WTC11 (cell line): ENCODE measurements at regions not wholly inside any gene's neighbourhood (a gene's known extent, or its start where the extent isn't known, plus 50 kb on each side); places are given as distances from the start of the nearest gene placed in this dataset.

Experiments used
- ATAC-seq: fragments of 200-7000 bp; cut with Tn5 transposase; 2 replicates; pipeline ENCODE4 v1.10.0; 2021; ENCODE audit warnings: mild to moderate bottlenecking, moderate library complexity
- CTCF ChIA-PET: fragments of 300-600 bp; sonication (Branson Sonifier 250); formaldehyde crosslinking; loops from one replicate; lab custom pipeline; 2021; ENCODE audit warnings: antibody characterized with exemption; lab: Charles Lee
- POLR2A ChIA-PET: fragments of 350-600 bp; sonication (Branson Sonifier 250); formaldehyde crosslinking; loops from one replicate; lab custom pipeline; 2021; ENCODE audit warnings: antibody characterized with exemption; lab: Charles Lee
- DNase-seq: peaks from one replicate; pipeline ENCODE4 v3.0.0; 2021; ENCODE audit warnings: low spot score
- H3K27ac Mint-ChIP-seq: 2 replicates; pipeline ENCODE4 v1.8.0; 2021; ENCODE audit warnings: mixed read lengths
- H3K27me3 Mint-ChIP-seq: 2 replicates; pipeline ENCODE4 v1.8.0; 2021; ENCODE audit warnings: low read depth, mild to moderate bottlenecking, moderate library complexity, mixed read lengths
- H3K36me3 Mint-ChIP-seq: 2 replicates; pipeline ENCODE4 v1.8.0; 2021; ENCODE audit warnings: mixed read lengths
- H3K4me1 Mint-ChIP-seq: 2 replicates; pipeline ENCODE4 v1.8.0; 2022; ENCODE audit warnings: mixed read lengths
- H3K4me3 Mint-ChIP-seq: 2 replicates; pipeline ENCODE4 v1.8.0; 2021; ENCODE audit warnings: mild to moderate bottlenecking, moderate library complexity, mixed read lengths
- H3K9me3 Mint-ChIP-seq: 2 replicates; pipeline ENCODE4 v1.8.0; 2021; ENCODE audit warnings: mixed read lengths
- ARID4B ChIP-seq: sonication (generic); formaldehyde crosslinking; IDR thresholded peaks from 2 replicates; pipeline ENCODE4 v1.8.0; 2023; ENCODE audit warnings: missing genetic modification reagents, mild to moderate bottlenecking, borderline replicate concordance
- E2F5 ChIP-seq: sonication (generic); formaldehyde crosslinking; IDR thresholded peaks from 2 replicates; pipeline ENCODE4 v1.8.1; 2022; ENCODE audit warnings: mild to moderate bottlenecking, moderate library complexity, missing genetic modification reagents
- ESRRA ChIP-seq: sonication (generic); formaldehyde crosslinking; IDR thresholded peaks from 2 replicates; pipeline ENCODE4 v1.8.1; 2022; ENCODE audit warnings: mild to moderate bottlenecking, missing genetic modification reagents, borderline replicate concordance
- FOXP1 ChIP-seq: sonication (generic); formaldehyde crosslinking; IDR thresholded peaks from 2 replicates; pipeline ENCODE4 v1.8.0; 2022; ENCODE audit warnings: missing genetic modification reagents, mild to moderate bottlenecking, moderate library complexity, borderline replicate concordance
- HMGA2 ChIP-seq: fragments of 250-450 bp; sonication (Bioruptor Pico); IDR thresholded peaks from 2 replicates; pipeline ENCODE4 v1.4.0; 2021; ENCODE audit warnings: mild to moderate bottlenecking, moderate library complexity
- IRF1 ChIP-seq: sonication (generic); formaldehyde crosslinking; IDR thresholded peaks from 2 replicates; pipeline ENCODE4 v1.8.0; 2023; ENCODE audit warnings: missing genetic modification reagents
- RELA ChIP-seq: sonication (generic); formaldehyde crosslinking; IDR thresholded peaks from 2 replicates; pipeline ENCODE4 v1.8.1; 2022; ENCODE audit warnings: missing genetic modification reagents, mild to moderate bottlenecking, borderline replicate concordance
- SMAD4 ChIP-seq: sonication (generic); formaldehyde crosslinking; IDR thresholded peaks from 2 replicates; pipeline ENCODE4 v1.8.0; 2022; ENCODE audit warnings: mild to moderate bottlenecking, missing genetic modification reagents
- TEAD1 ChIP-seq: sonication (generic); formaldehyde crosslinking; IDR thresholded peaks from 2 replicates; pipeline ENCODE4 v1.8.0; 2022; ENCODE audit warnings: mild to moderate bottlenecking, missing genetic modification reagents
- USF2 ChIP-seq: sonication (generic); formaldehyde crosslinking; IDR thresholded peaks from 2 replicates; pipeline ENCODE4 v1.8.1; 2023; ENCODE audit warnings: mild to moderate bottlenecking, missing genetic modification reagents, moderate library complexity
- ZMAT4 ChIP-seq: fragments of 250-450 bp; sonication (Bioruptor Pico); IDR thresholded peaks from 2 replicates; pipeline ENCODE4 v1.9.0; 2021; ENCODE audit warnings: mild to moderate bottlenecking
- ZNF281 ChIP-seq: sonication (generic); formaldehyde crosslinking; IDR thresholded peaks from 2 replicates; pipeline ENCODE4 v1.8.0; 2023; ENCODE audit warnings: mild to moderate bottlenecking, missing genetic modification reagents
- ZNF317 ChIP-seq: sonication (generic); formaldehyde crosslinking; IDR thresholded peaks from 2 replicates; pipeline ENCODE4 v1.8.1; 2023; ENCODE audit warnings: low read depth, mild to moderate bottlenecking, moderate library complexity, missing genetic modification reagents, borderline replicate concordance
- ZNF423 ChIP-seq: fragments of 250-450 bp; sonication (Bioruptor Pico); IDR thresholded peaks from 2 replicates; pipeline ENCODE4 v2.1.2; 2022; ENCODE audit warnings: mild to moderate bottlenecking, moderate library complexity
- ZSCAN18 ChIP-seq: fragments of 250-450 bp; sonication (Bioruptor Pico); IDR thresholded peaks from 2 replicates; pipeline ENCODE4 v2.1.2; 2022; ENCODE audit warnings: mild to moderate bottlenecking, moderate library complexity
- TF ChIP-seq, protein P1 (sequence below): fragments of 200-600 bp; IDR thresholded peaks from 2 replicates; pipeline ENCODE4 v1.8.0; 2022; ENCODE audit warnings: antibody characterized with exemption
- TF ChIP-seq, protein P2 (sequence below): sonication (generic); formaldehyde crosslinking; IDR thresholded peaks from 2 replicates; pipeline ENCODE4 v1.8.1; 2023; ENCODE audit warnings: mild to moderate bottlenecking, missing genetic modification reagents, borderline replicate concordance
- TF ChIP-seq, protein P3 (sequence below): sonication (generic); formaldehyde crosslinking; IDR thresholded peaks from 2 replicates; pipeline ENCODE4 v1.8.0; 2022; ENCODE audit warnings: mild to moderate bottlenecking, missing genetic modification reagents

- CTCF ChIA-PET: no interaction called here
- no peak for TF ChIP-seq IRF1 (CRISPR knock-in tag)
- TF ChIP-seq, protein P1, sequence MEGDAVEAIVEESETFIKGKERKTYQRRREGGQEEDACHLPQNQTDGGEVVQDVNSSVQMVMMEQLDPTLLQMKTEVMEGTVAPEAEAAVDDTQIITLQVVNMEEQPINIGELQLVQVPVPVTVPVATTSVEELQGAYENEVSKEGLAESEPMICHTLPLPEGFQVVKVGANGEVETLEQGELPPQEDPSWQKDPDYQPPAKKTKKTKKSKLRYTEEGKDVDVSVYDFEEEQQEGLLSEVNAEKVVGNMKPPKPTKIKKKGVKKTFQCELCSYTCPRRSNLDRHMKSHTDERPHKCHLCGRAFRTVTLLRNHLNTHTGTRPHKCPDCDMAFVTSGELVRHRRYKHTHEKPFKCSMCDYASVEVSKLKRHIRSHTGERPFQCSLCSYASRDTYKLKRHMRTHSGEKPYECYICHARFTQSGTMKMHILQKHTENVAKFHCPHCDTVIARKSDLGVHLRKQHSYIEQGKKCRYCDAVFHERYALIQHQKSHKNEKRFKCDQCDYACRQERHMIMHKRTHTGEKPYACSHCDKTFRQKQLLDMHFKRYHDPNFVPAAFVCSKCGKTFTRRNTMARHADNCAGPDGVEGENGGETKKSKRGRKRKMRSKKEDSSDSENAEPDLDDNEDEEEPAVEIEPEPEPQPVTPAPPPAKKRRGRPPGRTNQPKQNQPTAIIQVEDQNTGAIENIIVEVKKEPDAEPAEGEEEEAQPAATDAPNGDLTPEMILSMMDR: no peak
- TF ChIP-seq ARID4B: no peak
- no peak for TF ChIP-seq ZNF423 (CRISPR knock-in tag)
- TF ChIP-seq, protein P2, sequence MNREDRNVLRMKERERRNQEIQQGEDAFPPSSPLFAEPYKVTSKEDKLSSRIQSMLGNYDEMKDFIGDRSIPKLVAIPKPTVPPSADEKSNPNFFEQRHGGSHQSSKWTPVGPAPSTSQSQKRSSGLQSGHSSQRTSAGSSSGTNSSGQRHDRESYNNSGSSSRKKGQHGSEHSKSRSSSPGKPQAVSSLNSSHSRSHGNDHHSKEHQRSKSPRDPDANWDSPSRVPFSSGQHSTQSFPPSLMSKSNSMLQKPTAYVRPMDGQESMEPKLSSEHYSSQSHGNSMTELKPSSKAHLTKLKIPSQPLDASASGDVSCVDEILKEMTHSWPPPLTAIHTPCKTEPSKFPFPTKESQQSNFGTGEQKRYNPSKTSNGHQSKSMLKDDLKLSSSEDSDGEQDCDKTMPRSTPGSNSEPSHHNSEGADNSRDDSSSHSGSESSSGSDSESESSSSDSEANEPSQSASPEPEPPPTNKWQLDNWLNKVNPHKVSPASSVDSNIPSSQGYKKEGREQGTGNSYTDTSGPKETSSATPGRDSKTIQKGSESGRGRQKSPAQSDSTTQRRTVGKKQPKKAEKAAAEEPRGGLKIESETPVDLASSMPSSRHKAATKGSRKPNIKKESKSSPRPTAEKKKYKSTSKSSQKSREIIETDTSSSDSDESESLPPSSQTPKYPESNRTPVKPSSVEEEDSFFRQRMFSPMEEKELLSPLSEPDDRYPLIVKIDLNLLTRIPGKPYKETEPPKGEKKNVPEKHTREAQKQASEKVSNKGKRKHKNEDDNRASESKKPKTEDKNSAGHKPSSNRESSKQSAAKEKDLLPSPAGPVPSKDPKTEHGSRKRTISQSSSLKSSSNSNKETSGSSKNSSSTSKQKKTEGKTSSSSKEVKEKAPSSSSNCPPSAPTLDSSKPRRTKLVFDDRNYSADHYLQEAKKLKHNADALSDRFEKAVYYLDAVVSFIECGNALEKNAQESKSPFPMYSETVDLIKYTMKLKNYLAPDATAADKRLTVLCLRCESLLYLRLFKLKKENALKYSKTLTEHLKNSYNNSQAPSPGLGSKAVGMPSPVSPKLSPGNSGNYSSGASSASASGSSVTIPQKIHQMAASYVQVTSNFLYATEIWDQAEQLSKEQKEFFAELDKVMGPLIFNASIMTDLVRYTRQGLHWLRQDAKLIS (CRISPR knock-in tag): no peak
- no peak for TF ChIP-seq FOXP1 (CRISPR knock-in tag)
- no peak for TF ChIP-seq ESRRA (CRISPR knock-in tag)
- TF ChIP-seq HMGA2 (CRISPR knock-in tag): no peak
- no peak for TF ChIP-seq USF2
- TF ChIP-seq, protein P3, sequence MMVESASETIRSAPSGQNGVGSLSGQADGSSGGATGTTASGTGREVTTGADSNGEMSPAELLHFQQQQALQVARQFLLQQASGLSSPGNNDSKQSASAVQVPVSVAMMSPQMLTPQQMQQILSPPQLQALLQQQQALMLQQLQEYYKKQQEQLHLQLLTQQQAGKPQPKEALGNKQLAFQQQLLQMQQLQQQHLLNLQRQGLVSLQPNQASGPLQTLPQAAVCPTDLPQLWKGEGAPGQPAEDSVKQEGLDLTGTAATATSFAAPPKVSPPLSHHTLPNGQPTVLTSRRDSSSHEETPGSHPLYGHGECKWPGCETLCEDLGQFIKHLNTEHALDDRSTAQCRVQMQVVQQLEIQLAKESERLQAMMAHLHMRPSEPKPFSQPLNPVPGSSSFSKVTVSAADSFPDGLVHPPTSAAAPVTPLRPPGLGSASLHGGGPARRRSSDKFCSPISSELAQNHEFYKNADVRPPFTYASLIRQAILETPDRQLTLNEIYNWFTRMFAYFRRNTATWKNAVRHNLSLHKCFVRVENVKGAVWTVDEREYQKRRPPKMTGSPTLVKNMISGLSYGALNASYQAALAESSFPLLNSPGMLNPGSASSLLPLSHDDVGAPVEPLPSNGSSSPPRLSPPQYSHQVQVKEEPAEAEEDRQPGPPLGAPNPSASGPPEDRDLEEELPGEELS (CRISPR knock-in tag): no peak
- TF ChIP-seq ZNF281: no peak
- no peak for TF ChIP-seq RELA (CRISPR knock-in tag)
- TF ChIP-seq ZMAT4 (CRISPR knock-in tag): no peak
- TF ChIP-seq ZNF317 (CRISPR knock-in tag): no peak
- TF ChIP-seq ZSCAN18 (CRISPR knock-in tag): no peak
- TF ChIP-seq E2F5: no peak
- no peak for TF ChIP-seq TEAD1
- no peak for TF ChIP-seq SMAD4 (CRISPR knock-in tag)
- DNase-seq (no peak), ATAC-seq (no peak)
- no peaks in the 10 kb centered on the region for H3K4me1 Mint-ChIP-seq
- no peak overlapping the region for H3K27ac Mint-ChIP-seq
- H3K36me3 Mint-ChIP-seq: no peaks in the 10 kb centered on the region
- peaks cover 23% of the 10 kb centered on the region for H3K9me3 Mint-ChIP-seq
- no peak overlapping the region for H3K4me3 Mint-ChIP-seq
- no peaks in the 10 kb centered on the region for H3K27me3 Mint-ChIP-seq
- POLR2A ChIA-PET: no interaction called here
Measured at GRCh38 chr4:30518211-30518610, 202.0 kb upstream of the PCDH7 start.
